HTR-8/SVneo (cell line): ENCODE measurements at regions not wholly inside any gene's neighbourhood (a gene's known extent, or its start where the extent isn't known, plus 50 kb on each side); places are given as distances from the start of the nearest gene placed in this dataset.
"Not testable (repeated sequence)": the region's sequence is repeated elsewhere in the genome, so short reads cannot be mapped to it uniquely, and the experiment has no call there.

Source experiments
- DNase-seq: peaks from one replicate; pipeline ENCODE4 v3.0.0; 2011; ENCODE audit warnings: low spot score, mixed read lengths; ENCODE audit not compliant: insufficient read length
- FAIRE-seq: peaks from 2 replicates; lab custom pipeline; 2011; peaks lifted over from hg19 to GRCh38; lab: Jason Lieb, UNC

GRCh38 chr2:181737302-181737701 lies 57.0 kb upstream of the NEUROD1 start:
- DNase-seq, FAIRE-seq: not testable (repeated sequence)

DNA sequence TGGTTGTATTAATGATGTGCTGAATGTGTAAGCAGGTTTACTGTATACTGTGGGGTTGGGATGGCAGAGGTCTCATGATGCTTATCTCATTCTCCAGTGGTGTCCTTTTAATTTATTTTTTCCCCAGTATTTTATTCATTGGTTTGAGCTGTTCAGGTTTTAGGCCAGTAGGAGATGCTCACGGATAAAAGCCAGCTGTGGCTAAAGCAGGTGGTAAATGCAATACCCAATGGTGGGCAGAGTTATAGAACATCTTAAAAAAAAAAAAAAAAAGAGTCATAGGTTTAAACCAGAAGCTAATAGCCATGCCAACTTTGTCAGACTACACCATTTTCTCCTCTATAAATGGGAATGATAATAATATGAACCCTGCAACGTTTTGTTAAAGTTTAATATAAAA lies 57.8 kb upstream of the NEUROD1 start:
- FAIRE-seq = no peak

GRCh38 chr2:181738563-181738962 lies 58.2 kb upstream of the NEUROD1 start:
- FAIRE-seq (no peak), DNase-seq (no peak)

More for the DNA sequence above, 57.8 kb upstream of the NEUROD1 start:
- no peak for DNase-seq

DNA sequence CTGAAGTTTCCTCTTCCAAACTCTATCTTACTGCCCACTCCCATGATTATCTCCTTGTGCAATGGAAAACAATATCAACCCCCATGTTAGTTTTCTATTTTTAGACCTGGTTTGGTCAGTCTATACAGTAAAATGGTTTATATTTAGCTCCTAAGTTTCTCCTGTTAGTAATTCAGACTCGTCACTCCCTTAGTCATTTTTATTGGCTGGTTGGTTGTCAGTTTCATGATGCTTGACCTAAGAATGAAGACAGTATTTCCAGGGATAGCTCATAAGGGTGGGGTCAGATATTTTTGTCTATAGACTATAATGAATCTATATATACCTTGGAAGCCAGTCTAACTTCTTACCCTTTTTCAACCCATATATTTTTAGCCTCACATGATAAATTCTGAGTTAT lies 61.4 kb upstream of the NEUROD1 start:
- DNase-seq (no peak), FAIRE-seq (no peak)

DNA sequence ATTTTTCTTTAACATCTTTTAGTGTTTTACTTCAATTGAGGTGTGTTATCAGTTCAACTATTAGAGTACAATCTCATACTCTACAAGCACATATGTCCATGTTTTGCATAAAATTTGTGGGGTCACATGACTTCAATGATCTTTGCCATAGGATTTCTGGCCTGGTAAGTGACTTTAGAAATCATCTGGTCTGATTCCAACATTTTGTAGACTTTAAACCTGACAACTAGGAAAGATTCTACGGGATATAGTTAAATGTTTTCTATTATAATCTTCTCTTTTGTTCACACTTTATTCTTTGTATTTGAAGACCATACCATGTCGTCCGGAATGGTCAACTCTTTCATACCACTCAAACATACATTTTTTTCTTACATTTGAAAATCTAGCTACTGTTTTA lies 62.0 kb upstream of the NEUROD1 start:
- no peak for DNase-seq
- FAIRE-seq = no peak

- DNase-seq = peak; percentile 27
- FAIRE-seq = no peak
Measured at GRCh38 chr2:181742922-181743722, 62.8 kb upstream of the NEUROD1 start.

DNA sequence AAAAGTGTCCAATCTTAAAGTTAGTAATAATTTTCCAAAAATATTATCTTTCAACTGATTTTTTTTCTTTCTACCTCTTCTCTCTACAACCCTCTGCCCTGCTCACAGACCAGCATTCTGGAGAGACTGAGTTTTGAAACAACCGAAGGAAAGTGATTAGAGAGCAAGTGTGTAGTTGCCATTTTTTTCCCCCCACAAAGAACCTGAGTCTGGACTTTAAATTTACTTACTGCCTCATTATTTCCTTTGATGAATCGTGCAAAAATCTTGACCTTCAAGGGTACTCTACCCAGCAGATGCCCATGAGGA lies 63.4 kb upstream of the NEUROD1 start:
- FAIRE-seq = no peak

GRCh38 chr2:181745796-181746540 lies 65.7 kb upstream of the NEUROD1 start:
- no peak for FAIRE-seq
- DNase-seq = no peak

More for the DNA sequence above, 63.4 kb upstream of the NEUROD1 start:
- DNase-seq = no peak

GRCh38 chr2:181746844-181747243 lies 66.5 kb upstream of the NEUROD1 start:
- no peak for DNase-seq
- FAIRE-seq = no peak

DNA sequence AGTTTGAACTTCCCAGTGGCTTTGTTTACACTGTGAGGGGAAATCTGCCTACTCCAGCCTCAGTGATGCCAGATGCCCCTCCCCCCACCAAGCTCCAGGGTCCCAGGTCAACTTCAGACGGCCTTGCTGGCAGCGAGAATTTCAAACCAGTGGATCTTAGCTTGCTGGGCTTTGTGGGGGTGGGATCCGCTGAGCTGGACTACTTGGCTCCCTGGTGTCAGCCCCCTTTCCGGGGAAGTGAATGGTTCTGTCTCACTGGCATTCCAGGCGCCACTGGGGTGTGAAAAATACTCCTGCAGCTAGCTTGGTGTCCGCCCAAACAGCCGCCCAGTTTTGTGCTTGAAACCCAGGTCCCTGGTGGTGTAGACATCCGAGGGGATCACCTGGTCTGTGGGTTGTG lies 70.0 kb upstream of the NEUROD1 start:
- FAIRE-seq (no peak), DNase-seq (no peak)

DNA sequence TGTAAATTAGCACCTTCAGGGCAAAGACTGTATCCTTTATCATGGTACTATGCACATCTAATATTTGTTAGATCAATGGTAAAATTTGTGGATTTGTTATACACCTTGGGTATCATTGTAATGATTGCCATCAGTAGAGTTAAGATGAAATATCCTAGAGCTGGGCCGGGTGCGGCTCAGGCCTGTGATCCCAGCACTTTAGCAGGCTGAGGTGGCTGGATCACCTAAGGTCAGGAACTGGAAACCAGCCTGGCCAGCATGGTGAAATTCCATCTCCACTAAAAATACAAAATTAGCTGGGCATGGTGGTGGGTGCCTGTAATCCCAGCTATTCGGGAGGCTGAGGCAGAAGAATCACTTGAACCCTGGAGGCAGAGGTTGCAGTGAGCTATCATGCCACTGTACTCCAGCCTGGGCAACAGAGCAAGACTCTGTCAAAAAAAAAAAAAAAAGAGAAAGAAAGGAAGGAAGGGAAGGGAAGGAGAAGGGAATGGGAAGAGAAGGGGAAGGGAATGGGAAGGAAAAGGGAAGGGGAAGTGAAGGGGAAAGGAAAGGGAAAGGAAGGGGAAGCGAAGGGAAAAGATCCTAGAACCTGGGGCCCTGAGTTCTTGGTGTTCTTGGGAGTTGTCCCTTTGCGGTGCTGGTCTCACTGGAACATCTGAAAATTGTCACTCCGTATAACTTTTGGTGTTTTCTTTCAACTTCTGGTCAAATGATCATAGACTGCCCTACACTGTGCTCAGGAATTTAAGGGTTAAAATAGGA lies 71.1 kb upstream of the NEUROD1 start:
- FAIRE-seq = no peak
- DNase-seq = no peak

- FAIRE-seq (no peak), DNase-seq (no peak)
Measured at GRCh38 chr2:181752301-181752700, 72.0 kb upstream of the NEUROD1 start.

DNA sequence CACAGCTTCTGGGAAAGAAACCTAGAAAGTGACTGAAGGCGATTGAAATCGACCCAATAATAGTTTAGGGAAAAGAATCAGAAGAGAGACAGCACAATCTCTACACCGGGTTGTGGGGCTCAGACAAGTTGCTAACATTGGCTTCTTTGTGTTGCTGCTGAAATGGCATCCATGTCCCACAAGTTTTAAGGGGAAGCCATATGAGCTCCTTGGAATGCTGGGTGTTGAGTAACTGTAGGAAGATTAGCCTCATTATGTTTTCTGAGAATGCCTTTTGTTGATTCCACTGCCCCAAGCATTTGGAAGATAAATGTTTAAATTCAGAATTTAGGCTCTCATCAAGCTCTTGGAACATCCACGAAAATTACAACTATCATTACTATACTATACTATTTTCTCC lies 73.4 kb upstream of the NEUROD1 start:
- DNase-seq (no peak), FAIRE-seq (no peak)

GRCh38 chr2:181754105-181754504 lies 73.8 kb upstream of the NEUROD1 start:
- FAIRE-seq (no peak), DNase-seq (no peak)

DNA sequence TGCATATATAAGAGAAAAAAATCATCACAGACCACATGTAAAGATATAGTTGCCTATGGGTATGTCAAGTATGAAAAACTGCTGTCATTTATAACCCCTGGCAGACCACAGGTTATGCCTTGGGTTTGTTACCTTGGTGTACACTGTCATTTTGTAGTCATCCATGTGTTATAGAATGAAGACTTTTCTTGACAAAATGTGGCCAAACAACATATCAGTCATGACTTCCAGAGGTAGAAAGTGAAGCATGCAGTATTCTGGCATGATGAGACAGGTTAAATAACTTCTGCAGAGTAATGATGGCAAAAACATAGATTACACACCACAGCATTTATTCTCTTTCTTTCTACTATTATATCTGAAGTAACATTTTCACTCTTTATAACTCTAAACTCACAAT lies 74.9 kb upstream of the NEUROD1 start:
- FAIRE-seq (no peak), DNase-seq (no peak)

GRCh38 chr2:181760521-181760920 lies 80.2 kb upstream of the NEUROD1 start:
- no peak for DNase-seq
- no peak for FAIRE-seq

DNA sequence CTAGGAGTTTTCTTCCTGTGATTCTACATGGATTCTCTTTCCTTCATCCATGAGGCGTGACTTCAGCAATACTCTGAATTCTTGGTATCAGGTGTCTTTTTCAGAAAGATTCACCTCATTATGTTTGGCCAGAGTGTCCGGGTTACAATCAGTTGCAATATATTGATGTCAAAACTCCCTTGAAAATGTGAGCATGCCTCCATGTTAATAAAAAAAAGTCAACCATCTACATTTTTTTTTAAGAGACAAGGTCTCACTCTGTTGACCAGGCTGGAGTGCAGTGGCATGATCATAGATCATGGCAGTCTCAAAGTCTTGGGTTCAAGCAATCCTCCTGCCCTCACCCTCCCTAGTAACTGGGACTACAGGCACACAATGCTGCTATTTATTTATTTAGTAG lies 80.9 kb upstream of the NEUROD1 start:
- FAIRE-seq (no peak), DNase-seq (no peak)

GRCh38 chr2:181762000-181762399 lies 81.7 kb upstream of the NEUROD1 start:
- FAIRE-seq (no peak), DNase-seq (no peak)

GRCh38 chr2:181762848-181763247 lies 82.5 kb upstream of the NEUROD1 start:
- no peak for FAIRE-seq

DNA sequence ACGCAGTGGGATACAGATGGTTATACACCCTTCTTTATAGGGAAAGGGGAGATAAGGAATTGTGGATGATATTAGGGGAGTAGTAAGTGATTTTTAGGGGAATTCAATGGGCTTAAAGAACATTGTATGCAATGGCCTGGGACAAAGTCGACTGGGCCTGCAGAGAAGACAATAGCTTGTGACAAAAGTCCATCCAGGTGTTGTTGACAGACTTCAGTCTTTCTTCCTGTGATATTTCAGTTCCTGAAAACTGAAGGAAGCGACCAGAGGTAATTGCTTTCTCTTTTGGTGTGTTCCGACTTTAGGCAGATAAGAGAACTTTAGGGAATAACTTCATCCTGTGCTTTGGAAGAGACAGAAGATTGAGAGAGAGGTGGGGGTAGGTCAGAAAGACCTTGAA lies 83.1 kb upstream of the NEUROD1 start:
- DNase-seq = no peak

More at GRCh38 chr2:181762848-181763247, 82.5 kb upstream of the NEUROD1 start:
- no peak for DNase-seq

More for the DNA sequence above, 83.1 kb upstream of the NEUROD1 start:
- no peak for FAIRE-seq
